ENCODE measurements at regions not wholly inside any gene's neighbourhood (a gene's known extent, or its start where the extent isn't known, plus 50 kb on each side); places are given as distances from the start of the nearest gene placed in this dataset.

- DNase-seq = peak; percentile 55 to 77
These were observed 52.0 kb upstream of the RNU6-8 start for GRCh38 chr14:32254952-32255679.

GRCh38 chr14:32255789-32256188, 52.7 kb upstream of the RNU6-8 start:
- DNase-seq = no peak

DNA sequence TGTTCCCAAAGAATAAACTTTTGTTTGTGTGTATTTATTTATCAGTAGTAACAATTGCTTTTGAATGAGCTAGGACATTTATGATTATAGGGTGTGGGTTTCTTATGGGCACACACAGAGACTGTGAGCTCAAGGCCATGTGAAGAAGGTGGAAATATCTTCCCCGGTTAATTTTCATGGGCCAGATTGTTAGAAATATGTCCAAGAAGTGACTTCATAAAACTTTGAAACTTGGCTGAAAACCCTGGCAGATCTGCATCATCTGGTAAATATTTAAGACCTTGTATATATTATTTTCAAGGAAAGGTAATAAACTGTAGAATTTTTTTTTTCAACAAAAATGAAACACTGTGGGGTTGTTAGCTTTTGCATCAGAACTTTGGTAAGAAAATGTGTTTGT, 53.5 kb upstream of the RNU6-8 start:
- no peak for DNase-seq

- no peak for DNase-seq
These were observed 55.4 kb upstream of the RNU6-8 start for GRCh38 chr14:32258336-32258993.

DNA sequence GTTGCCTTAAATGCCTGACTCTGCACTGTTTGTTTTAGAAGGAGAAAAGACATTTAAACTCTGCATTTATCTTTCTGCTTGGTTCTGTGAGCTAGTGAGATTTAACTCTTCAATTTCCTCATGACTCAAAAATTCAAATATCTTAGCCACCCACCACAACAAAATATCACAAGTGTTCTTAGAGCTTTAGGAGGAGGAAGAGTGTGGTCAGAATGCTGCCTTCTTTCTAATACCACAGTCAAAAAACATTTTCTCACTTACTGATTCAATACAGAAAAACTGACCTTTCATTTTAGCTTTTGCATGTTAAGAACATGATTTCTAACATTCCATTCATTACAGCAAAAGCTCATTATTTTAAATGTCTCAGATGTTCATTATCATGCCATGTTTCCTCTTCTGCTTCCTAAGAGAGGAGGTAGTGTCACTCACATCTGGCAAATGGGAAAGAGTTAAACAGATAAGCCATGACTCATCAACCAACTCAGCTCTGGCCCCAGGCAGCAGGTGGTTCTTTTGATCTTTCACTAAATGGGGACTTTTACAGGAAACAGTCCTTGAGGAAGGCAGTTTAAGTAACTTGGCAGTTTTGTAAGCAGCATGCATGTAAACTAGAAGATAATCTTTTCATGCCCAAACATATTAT, 56.4 kb upstream of the RNU6-8 start:
- peak in 1 of 2 experiments; percentile 37 for DNase-seq

DNA sequence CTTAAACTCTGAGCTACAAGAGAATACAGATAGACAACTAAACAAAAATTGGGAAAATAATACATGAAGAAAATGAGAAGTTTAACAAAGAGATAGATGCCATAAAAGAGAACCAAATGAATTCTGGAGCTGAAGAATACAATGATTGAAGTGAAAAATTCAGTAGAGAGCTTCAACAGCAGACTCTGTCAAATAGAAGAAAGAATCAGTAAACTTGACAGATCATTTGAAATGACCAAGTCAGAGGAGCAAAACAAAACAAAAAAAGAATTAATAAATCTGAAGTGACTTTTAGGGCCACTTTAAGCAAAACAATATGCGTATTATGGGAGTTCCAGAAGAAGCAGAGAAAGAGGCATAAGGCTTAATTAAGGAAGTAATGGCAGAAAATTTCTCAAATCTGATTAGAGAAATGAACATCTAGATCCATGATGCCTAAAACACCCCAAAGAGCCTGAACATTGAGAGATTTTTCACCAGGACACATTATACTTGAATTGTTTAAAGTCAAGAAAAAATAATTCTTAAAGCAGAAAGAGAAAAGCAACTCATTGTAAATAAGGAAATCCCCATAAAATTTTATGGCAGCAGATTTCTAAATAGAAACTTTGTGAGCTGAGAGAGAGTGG, 61.0 kb upstream of the RNU6-8 start:
- no peak for DNase-seq

- DNase-seq = no peak
These were observed 62.5 kb upstream of the RNU6-8 start for GRCh38 chr14:32265584-32265983.

DNA sequence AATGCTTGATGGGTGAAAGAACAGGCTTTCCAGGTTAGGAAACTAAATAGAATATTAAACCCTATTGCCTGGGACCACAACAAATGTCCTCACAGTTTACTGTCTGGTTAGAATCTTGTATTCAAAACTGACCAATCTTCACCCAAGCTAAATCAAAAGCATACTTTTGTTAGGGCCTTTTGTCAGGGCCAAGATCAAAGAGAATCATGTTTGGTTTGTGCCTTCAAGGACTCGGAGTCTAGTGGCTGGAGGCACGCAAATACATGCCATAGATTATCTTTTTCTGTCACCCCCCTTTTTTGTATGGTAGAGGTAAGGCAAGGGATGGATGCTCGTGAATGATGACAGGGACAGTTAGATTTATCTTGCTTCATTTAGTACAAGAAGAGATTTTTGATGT, 51.1 kb upstream of the AKAP6 start:
- DNase-seq = no peak
